Stimulated activated effector memory CD8-positive, alpha-beta T cell treated with anti-CD3 and anti-CD28 coated beads, Interleukin-12 subunit alpha, Interleukin-12 subunit beta, amount 100 ng/mL, for 72 hours (primary cell): ENCODE measurements at regions not wholly inside any gene's neighbourhood (a gene's known extent, or its start where the extent isn't known, plus 50 kb on each side); places are given as distances from the start of the nearest gene placed in this dataset.

ENCODE experiments used
- ATAC-seq: fragments of 150-1000 bp; cut with Tn5 transposase; 2 replicates; pipeline ENCODE4 v1.10.0; 2021
- DNase-seq, 2 donors: peaks; one replicate each; pipeline ENCODE4 v3.0.0; 2021 to 2022; ENCODE audit warnings: low spot score in 2 of 2
- H3K27ac Mint-ChIP-seq: one replicate; pipeline ENCODE4 v1.8.0; 2022; ENCODE audit warnings: mild to moderate bottlenecking, mixed read lengths
- H3K36me3 Mint-ChIP-seq: one replicate; pipeline ENCODE4 v1.8.0; 2022; ENCODE audit warnings: mild to moderate bottlenecking, mixed read lengths
- H3K4me1 Mint-ChIP-seq: one replicate; pipeline ENCODE4 v1.8.0; 2022; ENCODE audit warnings: mixed read lengths
- H3K4me3 Mint-ChIP-seq: one replicate; pipeline ENCODE4 v1.8.0; 2022; ENCODE audit warnings: mild to moderate bottlenecking, mixed read lengths
- H3K9me3 Mint-ChIP-seq: one replicate; pipeline ENCODE4 v1.8.0; 2022; ENCODE audit warnings: mixed read lengths

- Mint-ChIP-seq H3K9me3 (peaks cover 2% of the 10 kb centered on the region), H3K4me3 (no peak overlapping the region), H3K27ac (no peak overlapping the region), H3K36me3 (no peaks in the 10 kb centered on the region), H3K4me1 (no peaks in the 10 kb centered on the region)
- ATAC-seq, result no peak
- no peak for DNase-seq
Measured at GRCh38 chr5:113804943-113805342, 291.4 kb downstream of the YTHDC2 start.

DNA sequence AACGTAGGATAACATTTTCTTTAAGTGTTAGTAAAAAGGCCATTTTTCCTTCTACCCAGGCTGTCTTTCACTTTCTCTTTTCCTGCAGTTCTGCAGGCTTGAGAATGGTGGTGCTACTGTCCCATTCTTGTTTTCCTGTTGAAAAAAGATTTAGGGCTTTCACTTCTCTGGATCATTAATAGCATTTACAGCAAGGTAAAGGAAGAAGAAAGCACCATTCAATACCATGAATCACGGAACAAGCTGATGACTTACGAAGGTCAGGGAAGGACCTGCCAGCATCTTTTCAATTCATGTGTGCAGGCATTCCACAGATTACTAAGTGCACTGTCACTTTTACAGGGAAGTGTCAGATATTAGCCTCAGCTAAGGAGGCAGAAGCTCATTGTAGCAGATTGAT, 292.8 kb downstream of the YTHDC2 start:
- Mint-ChIP-seq H3K9me3 (peaks cover 2% of the 10 kb centered on the region), H3K4me1 (no peaks in the 10 kb centered on the region), H3K4me3 (no peak overlapping the region), H3K36me3 (no peaks in the 10 kb centered on the region), H3K27ac (no peak overlapping the region)
- ATAC-seq, result no peak
- DNase-seq, result no peak

DNA sequence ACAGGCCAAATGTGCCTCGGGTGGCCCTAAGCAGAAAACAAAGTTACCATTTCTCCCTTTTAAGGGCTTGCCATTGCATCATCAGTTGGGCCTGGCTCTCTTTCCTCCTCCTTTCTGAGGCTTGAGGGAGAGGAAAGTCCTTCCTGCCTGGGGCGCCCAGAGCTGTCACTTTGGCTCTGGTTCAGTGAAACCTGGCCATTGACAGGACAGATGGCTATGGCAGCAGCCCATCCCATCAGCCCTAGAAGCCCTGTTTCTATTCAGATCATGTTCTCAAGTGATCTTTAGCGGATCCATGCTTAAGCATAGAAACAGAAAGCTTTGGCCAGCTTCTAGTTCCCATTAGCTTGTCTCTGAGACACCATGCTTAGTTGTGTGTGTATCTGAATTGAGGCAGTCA, 293.4 kb downstream of the YTHDC2 start:
- Mint-ChIP-seq H3K9me3 (peaks cover 2% of the 10 kb centered on the region), H3K4me3 (no peak overlapping the region), H3K4me1 (no peaks in the 10 kb centered on the region), H3K27ac (no peak overlapping the region), H3K36me3 (no peaks in the 10 kb centered on the region)
- ATAC-seq (no peak), DNase-seq (no peak)

- no peak overlapping the region for H3K4me3 Mint-ChIP-seq
- no peak for ATAC-seq
- no peak for DNase-seq
- peaks cover 2% of the 10 kb centered on the region for H3K9me3 Mint-ChIP-seq
- H3K4me1 Mint-ChIP-seq, result no peaks in the 10 kb centered on the region
- no peak overlapping the region for H3K27ac Mint-ChIP-seq
- no peaks in the 10 kb centered on the region for H3K36me3 Mint-ChIP-seq
Measured at GRCh38 chr5:113807427-113807991, 294.0 kb downstream of the YTHDC2 start.

DNA sequence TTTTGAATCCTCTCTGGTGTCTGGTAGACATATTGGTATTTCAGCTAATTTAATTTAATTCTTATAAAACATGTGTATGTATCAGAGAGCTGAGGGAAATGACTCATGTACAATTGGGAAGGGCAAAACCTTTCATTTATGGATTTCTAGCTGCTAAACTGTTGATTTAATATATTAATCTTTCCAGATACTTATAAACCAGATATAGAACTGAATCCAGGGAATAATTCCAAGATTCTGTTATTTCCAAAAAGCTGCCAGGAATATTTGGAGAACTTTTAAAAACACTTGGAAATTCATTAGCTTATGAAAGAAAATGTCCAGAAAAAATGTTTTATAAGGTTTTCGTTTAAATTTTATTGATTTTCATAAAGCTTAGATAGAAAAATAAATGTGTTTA, 295.5 kb downstream of the YTHDC2 start:
- Mint-ChIP-seq H3K4me3 (no peak overlapping the region), H3K4me1 (no peaks in the 10 kb centered on the region), H3K36me3 (no peaks in the 10 kb centered on the region), H3K9me3 (peaks cover 2% of the 10 kb centered on the region), H3K27ac (no peak overlapping the region)
- ATAC-seq (no peak), DNase-seq (no peak)

GRCh38 chr5:113809626-113810025, 296.1 kb downstream of the YTHDC2 start:
- H3K36me3 Mint-ChIP-seq, result no peaks in the 10 kb centered on the region
- no peak overlapping the region for H3K27ac Mint-ChIP-seq
- H3K4me1 Mint-ChIP-seq, result no peaks in the 10 kb centered on the region
- H3K9me3 Mint-ChIP-seq, result peaks cover 2% of the 10 kb centered on the region
- no peak overlapping the region for H3K4me3 Mint-ChIP-seq
- DNase-seq (no peak), ATAC-seq (no peak)

DNA sequence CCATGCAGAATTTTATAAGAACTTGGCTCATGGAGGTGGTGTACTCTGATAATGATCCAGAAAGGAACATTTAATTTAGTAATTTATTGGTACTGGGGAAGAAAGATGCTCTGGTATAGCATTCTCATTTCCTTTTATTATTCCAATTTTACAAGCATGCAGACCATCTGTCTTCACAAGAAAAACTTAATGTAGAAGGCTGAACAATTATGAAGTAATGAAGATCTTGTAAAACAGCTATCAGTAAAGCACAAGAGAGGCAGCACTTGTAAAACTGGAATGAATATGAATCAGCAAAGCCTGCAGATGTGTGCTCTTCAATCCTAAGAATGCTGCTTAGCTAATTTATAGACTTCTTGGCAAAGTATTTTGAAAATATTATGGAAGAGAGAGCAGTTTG, 300.0 kb downstream of the YTHDC2 start:
- no peaks in the 10 kb centered on the region for H3K4me1 Mint-ChIP-seq
- no peak overlapping the region for H3K27ac Mint-ChIP-seq
- H3K4me3 Mint-ChIP-seq, result no peak overlapping the region
- H3K36me3 Mint-ChIP-seq, result no peaks in the 10 kb centered on the region
- H3K9me3 Mint-ChIP-seq, result peaks cover 2% of the 10 kb centered on the region
- no peak for DNase-seq
- no peak for ATAC-seq

DNA sequence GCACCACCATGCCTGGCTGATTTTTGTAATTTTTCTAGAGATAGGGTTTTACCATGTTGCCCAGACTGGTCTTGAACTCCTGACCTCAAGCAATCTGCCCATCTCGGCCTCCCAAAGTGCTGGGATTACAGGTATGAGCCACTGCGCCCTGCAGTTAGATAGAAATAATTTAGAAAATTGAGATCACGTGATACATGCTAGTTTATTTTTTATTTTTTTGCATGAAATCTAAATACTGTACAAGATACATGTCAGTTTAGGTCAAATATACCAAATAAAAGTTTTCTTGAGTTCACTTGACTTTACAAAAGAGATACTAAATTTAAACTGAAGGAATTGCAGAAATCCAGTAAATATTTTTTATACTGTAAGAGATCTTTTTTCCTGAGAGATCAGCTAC, 304.2 kb downstream of the YTHDC2 start:
- H3K27ac Mint-ChIP-seq, result no peak overlapping the region
- no peak for DNase-seq
- no peak for ATAC-seq
- H3K36me3 Mint-ChIP-seq, result no peaks in the 10 kb centered on the region
- no peak overlapping the region for H3K4me3 Mint-ChIP-seq
- H3K9me3 Mint-ChIP-seq, result no peaks in the 10 kb centered on the region
- H3K4me1 Mint-ChIP-seq, result no peaks in the 10 kb centered on the region

- DNase-seq (no peak), ATAC-seq (no peak)
- no peak overlapping the region for H3K27ac Mint-ChIP-seq
- peaks cover 9% of the 10 kb centered on the region for H3K9me3 Mint-ChIP-seq
- H3K4me1 Mint-ChIP-seq, result no peaks in the 10 kb centered on the region
- no peak overlapping the region for H3K4me3 Mint-ChIP-seq
- no peaks in the 10 kb centered on the region for H3K36me3 Mint-ChIP-seq
Measured at GRCh38 chr5:113823696-113824095, 310.2 kb downstream of the YTHDC2 start.

DNA sequence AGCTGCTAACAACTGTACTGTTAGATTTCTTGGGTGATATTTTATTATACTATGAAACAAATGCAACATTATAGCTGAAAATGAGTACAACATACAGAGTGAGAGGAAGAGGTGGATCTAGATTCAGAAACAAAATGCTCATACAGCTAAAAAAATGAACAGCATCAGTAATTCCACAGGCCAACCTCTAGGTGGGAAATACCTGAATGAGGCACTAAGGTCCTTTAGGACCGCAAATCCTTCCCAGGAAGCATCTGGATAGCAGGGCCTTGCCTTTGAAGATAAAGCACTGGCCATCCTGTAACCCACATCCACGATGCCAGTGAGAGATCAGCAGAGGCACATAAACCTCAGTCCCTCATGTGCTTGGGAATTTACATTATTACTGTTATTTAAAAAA, 310.8 kb downstream of the YTHDC2 start:
- DNase-seq, result no peak
- H3K27ac Mint-ChIP-seq, result no peak overlapping the region
- no peaks in the 10 kb centered on the region for H3K4me1 Mint-ChIP-seq
- H3K9me3 Mint-ChIP-seq, result peaks cover 11% of the 10 kb centered on the region
- no peak overlapping the region for H3K4me3 Mint-ChIP-seq
- ATAC-seq, result no peak
- H3K36me3 Mint-ChIP-seq, result no peaks in the 10 kb centered on the region

DNA sequence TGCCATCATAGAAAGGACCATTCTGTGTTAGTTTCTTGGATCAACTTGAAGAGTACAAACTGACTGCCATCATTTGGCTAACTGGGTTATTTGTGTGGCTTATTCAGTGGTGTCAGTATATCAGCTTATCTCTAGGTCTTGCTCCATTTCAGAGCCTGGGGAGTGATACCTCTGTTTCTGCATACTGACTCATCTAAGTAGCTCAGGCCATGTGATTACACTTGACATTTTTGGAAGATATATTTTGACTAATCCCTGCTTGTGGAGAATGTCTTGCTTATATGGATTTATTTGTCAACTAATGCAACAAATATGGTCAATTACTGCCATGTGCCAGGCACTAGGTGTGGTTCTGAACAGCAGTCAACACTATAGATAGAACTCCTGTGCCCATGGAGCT, 311.7 kb downstream of the YTHDC2 start:
- no peak for DNase-seq
- Mint-ChIP-seq H3K27ac (no peak overlapping the region), H3K4me3 (no peak overlapping the region), H3K9me3 (peaks cover 15% of the 10 kb centered on the region), H3K36me3 (no peaks in the 10 kb centered on the region), H3K4me1 (no peaks in the 10 kb centered on the region)
- ATAC-seq, result no peak

GRCh38 chr5:113846941-113847340, 333.4 kb downstream of the YTHDC2 start:
- no peak overlapping the region for H3K27ac Mint-ChIP-seq
- ATAC-seq (no peak), DNase-seq (no peak)
- H3K9me3 Mint-ChIP-seq, result peaks cover 7% of the 10 kb centered on the region
- no peaks in the 10 kb centered on the region for H3K36me3 Mint-ChIP-seq
- H3K4me1 Mint-ChIP-seq, result no peaks in the 10 kb centered on the region
- H3K4me3 Mint-ChIP-seq, result no peak overlapping the region

DNA sequence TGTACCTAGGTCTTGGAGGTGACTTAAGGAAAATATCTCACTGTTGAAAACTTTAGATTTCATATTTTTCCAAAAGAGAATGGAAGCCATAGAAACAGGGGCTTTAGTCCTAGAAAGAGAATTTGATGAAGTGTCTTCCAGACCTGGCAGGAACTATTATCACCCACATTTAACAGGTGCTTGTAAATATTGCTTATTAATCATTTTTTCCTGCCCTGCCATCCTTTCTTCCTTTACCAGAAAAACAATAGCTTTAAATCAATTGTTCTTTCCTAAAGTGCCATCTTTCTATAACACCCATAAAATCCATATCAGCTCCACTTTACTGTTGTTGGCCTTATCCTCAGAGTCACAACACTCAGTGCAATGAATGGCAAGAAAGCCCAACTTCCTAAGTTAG, 350.9 kb downstream of the YTHDC2 start:
- DNase-seq (no peak), ATAC-seq (no peak)
- Mint-ChIP-seq H3K27ac (no peak overlapping the region), H3K4me3 (no peak overlapping the region), H3K4me1 (no peaks in the 10 kb centered on the region), H3K9me3 (peaks cover 5% of the 10 kb centered on the region), H3K36me3 (no peaks in the 10 kb centered on the region)

- no peak overlapping the region for H3K4me3 Mint-ChIP-seq
- no peak for ATAC-seq
- peaks cover 12% of the 10 kb centered on the region for H3K9me3 Mint-ChIP-seq
- H3K36me3 Mint-ChIP-seq, result no peaks in the 10 kb centered on the region
- H3K27ac Mint-ChIP-seq, result no peak overlapping the region
- no peaks in the 10 kb centered on the region for H3K4me1 Mint-ChIP-seq
- no peak for DNase-seq
Measured at GRCh38 chr5:113866763-113867162, 353.3 kb downstream of the YTHDC2 start.

DNA sequence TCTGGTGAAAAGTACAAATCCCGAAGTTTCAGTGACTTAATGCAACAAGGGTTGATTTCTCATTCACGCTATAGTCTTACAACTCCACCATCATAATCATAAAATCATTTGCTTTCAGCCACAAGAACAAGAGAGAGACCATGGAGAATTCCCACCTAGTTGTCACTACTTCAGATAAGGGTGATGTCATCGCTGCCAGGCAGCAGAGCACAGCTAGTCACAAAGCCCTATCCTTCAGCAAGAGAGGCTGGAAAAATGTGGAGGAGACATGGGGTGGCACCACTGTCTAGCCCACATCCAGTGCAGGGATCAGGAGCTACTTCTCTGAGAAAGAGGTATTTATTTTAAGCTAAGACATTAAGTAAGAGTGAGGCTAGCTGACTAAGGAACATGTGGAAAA, 356.1 kb downstream of the YTHDC2 start:
- ATAC-seq (no peak), DNase-seq (no peak)
- Mint-ChIP-seq H3K36me3 (no peaks in the 10 kb centered on the region), H3K4me1 (no peaks in the 10 kb centered on the region), H3K4me3 (no peak overlapping the region), H3K9me3 (peaks cover 12% of the 10 kb centered on the region), H3K27ac (no peak overlapping the region)

DNA sequence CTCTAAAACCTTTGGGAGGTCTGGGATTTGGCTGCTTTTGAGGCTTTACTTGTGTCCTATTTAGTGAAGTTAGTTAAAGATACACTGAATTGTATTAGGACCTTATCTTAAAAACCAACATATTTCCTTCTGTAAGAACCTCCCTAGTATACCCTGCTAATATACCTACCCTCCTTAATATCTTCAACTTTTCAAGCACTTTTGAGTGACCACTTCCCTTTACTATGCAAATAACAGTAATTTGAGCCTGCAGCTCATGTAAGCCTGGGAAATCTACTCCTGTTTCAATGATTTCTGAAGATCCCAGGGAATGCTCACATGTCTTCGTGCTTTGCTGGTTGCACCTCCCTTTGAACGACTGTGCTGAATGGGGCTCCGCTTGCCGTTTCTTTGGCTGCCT, 358.5 kb downstream of the YTHDC2 start:
- H3K4me1 Mint-ChIP-seq, result no peaks in the 10 kb centered on the region
- H3K36me3 Mint-ChIP-seq, result no peaks in the 10 kb centered on the region
- no peak overlapping the region for H3K27ac Mint-ChIP-seq
- H3K4me3 Mint-ChIP-seq, result no peak overlapping the region
- peaks cover 15% of the 10 kb centered on the region for H3K9me3 Mint-ChIP-seq
- ATAC-seq (no peak), DNase-seq (no peak)

GRCh38 chr5:113875096-113875495, 361.6 kb downstream of the YTHDC2 start:
- ATAC-seq (no peak), DNase-seq (no peak)
- H3K9me3 Mint-ChIP-seq, result peaks cover 11% of the 10 kb centered on the region
- H3K4me3 Mint-ChIP-seq, result no peak overlapping the region
- H3K27ac Mint-ChIP-seq, result no peak overlapping the region
- no peaks in the 10 kb centered on the region for H3K4me1 Mint-ChIP-seq
- H3K36me3 Mint-ChIP-seq, result no peaks in the 10 kb centered on the region
